ENCODE measurements at regions not wholly inside any gene's neighbourhood (a gene's known extent, or its start where the extent isn't known, plus 50 kb on each side); places are given as distances from the start of the nearest gene placed in this dataset.

GRCh38 chr5:109589986-109590385 is 99.7 kb upstream of the MAN2A1 start:
- TF ChIP-seq, protein P1, sequence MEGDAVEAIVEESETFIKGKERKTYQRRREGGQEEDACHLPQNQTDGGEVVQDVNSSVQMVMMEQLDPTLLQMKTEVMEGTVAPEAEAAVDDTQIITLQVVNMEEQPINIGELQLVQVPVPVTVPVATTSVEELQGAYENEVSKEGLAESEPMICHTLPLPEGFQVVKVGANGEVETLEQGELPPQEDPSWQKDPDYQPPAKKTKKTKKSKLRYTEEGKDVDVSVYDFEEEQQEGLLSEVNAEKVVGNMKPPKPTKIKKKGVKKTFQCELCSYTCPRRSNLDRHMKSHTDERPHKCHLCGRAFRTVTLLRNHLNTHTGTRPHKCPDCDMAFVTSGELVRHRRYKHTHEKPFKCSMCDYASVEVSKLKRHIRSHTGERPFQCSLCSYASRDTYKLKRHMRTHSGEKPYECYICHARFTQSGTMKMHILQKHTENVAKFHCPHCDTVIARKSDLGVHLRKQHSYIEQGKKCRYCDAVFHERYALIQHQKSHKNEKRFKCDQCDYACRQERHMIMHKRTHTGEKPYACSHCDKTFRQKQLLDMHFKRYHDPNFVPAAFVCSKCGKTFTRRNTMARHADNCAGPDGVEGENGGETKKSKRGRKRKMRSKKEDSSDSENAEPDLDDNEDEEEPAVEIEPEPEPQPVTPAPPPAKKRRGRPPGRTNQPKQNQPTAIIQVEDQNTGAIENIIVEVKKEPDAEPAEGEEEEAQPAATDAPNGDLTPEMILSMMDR (IDR thresholded peaks at IDR 0.05) = no peak
- TF ChIP-seq EZH2 (IDR thresholded peaks at IDR 0.05; ENCODE audit: borderline replicate concordance, insufficient read depth, low read depth, low read length, poor library complexity, severe bottlenecking) = no peak

All from B cell (primary cell).